22Rv1 (cell line): ENCODE measurements at regions not wholly inside any gene's neighbourhood (a gene's known extent, or its start where the extent isn't known, plus 50 kb on each side); places are given as distances from the start of the nearest gene placed in this dataset.

Experiments
- H3K27ac ChIP-seq: fragments of 450-650 bp; 2 replicates; pipeline ENCODE4 v1.5.1; 2017
- ZFX ChIP-seq: fragments of 450-650 bp; IDR thresholded peaks from 2 replicates; pipeline ENCODE4 v1.6.1; 2017; ENCODE audit warnings: antibody characterized with exemption, borderline replicate concordance
- TF ChIP-seq, protein P1 (sequence below): fragments of 450-650 bp; IDR thresholded peaks from 2 replicates; pipeline ENCODE4 v1.5.1; 2017; ENCODE audit warnings: mild to moderate bottlenecking

GRCh38 chr16:60271025-60271771, 1537.1 kb upstream of the GOT2 start:
- H3K27ac ChIP-seq: no peak overlapping the region
- TF ChIP-seq, protein P1, sequence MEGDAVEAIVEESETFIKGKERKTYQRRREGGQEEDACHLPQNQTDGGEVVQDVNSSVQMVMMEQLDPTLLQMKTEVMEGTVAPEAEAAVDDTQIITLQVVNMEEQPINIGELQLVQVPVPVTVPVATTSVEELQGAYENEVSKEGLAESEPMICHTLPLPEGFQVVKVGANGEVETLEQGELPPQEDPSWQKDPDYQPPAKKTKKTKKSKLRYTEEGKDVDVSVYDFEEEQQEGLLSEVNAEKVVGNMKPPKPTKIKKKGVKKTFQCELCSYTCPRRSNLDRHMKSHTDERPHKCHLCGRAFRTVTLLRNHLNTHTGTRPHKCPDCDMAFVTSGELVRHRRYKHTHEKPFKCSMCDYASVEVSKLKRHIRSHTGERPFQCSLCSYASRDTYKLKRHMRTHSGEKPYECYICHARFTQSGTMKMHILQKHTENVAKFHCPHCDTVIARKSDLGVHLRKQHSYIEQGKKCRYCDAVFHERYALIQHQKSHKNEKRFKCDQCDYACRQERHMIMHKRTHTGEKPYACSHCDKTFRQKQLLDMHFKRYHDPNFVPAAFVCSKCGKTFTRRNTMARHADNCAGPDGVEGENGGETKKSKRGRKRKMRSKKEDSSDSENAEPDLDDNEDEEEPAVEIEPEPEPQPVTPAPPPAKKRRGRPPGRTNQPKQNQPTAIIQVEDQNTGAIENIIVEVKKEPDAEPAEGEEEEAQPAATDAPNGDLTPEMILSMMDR: no peak
- no peak for TF ChIP-seq ZFX

DNA sequence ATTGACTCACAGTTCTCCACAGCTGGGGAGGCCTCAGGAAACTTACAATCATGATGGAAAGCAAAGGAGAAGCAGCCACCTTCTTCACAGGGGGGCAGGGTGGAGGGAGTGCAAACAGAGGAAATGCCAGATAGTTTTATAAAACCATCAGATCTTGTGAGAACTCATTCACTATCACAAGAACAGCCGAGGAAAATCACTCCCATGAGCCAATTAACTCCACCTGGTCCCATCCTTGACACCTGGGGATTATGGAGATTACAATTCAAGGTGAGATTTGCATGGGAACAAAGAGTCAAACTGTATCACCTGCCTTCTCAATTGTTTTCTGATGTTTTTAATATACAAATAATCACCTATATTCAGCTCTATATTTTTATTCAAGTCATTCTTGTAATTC, 1527.3 kb upstream of the GOT2 start:
- no peak for TF ChIP-seq ZFX
- TF ChIP-seq, protein P1: no peak

DNA sequence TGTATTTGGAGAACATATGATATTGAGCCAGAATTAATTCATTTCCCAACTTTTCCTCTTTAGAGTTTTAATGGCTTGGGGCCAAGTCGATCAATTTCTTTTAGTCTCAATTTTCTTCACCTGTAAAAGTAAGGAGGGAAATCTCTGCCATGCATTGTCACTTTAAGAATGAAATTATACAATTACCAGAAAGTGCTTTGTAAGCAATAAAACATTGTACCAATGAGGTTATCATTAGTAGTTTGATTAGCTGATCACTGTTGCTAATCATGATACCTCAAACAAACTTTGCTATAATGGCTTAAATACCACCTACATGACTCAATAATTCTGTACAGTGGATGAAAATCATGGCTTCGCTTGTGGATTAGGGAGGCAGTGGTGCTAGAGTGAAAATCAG, 1525.8 kb upstream of the GOT2 start:
- no peak overlapping the region for H3K27ac ChIP-seq
- no peak for TF ChIP-seq ZFX

More for the DNA sequence above, 1527.3 kb upstream of the GOT2 start:
- H3K27ac ChIP-seq: no peak overlapping the region

DNA sequence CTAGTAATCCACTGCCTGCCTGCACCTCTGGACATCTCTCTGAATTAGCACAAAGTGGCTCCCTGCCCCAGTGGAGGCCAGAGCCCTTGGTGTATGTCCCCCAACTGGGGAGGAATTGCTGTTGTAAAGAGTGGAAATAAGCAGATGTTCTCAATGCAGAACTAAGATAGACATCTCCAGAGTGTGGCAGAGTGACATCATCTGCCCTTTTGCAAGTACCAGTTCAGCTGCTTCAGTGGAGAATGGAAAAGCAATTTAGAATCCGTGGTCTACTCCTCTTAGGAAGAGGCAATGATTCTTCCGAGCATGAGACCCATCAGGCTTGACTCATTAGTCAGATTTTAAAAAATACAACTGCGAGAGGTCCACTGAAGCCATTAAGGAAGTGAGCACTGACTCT, 1512.0 kb upstream of the GOT2 start:
- H3K27ac ChIP-seq: no peak overlapping the region
- TF ChIP-seq, protein P1: no peak
- no peak for TF ChIP-seq ZFX

DNA sequence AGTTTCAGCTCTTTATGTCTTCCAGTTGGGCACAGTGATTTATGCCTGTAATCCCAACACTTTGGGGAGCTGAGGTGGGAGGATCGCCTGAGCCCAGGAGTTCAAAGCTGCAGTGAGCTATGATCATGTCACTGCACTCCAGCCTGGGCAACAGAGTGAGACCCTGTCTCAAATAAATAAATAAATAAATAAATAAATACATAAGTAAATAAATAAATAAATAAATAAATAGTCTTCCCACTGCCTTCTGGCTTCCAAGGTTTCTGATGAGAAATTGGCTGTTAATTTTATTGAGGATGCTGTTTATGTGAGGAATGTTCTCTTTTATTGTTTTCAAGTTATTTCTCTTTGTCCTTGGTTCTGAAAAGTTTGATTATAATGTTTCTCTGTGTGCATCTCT, 1507.6 kb upstream of the GOT2 start:
- TF ChIP-seq, protein P1: no peak
- no peak for TF ChIP-seq ZFX
- no peak overlapping the region for H3K27ac ChIP-seq

- TF ChIP-seq, protein P1: no peak
- TF ChIP-seq ZFX: no peak
- H3K27ac ChIP-seq: no peak overlapping the region
Observed at GRCh38 chr16:60230666-60231065, 1496.5 kb upstream of the GOT2 start.

DNA sequence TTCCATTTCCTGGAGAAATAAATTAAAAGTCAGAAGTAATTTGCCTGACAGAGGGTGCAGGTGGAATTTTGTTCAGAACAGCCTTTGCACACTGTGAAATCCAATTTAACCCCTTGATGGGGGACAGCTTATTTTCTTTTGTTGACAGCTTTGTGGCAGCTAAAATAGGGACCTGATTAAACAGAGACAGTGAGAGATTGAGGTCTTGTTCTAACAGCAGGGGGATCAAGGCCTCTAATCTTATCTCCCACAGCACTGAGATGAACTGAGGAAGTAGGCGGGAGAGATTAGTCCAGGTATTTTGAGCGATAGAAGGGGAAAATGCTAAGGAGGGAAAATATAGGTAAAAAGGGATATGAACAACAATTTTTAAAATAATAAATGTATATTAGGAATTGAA, 1491.4 kb upstream of the GOT2 start:
- no peak overlapping the region for H3K27ac ChIP-seq
- TF ChIP-seq ZFX: no peak
- TF ChIP-seq, protein P1: no peak

- TF ChIP-seq ZFX: no peak
- TF ChIP-seq, protein P1: no peak
- no peak overlapping the region for H3K27ac ChIP-seq
Observed at GRCh38 chr16:60217787-60218186, 1483.7 kb upstream of the GOT2 start.
